ENCODE measurements at regions not wholly inside any gene's neighbourhood (a gene's known extent, or its start where the extent isn't known, plus 50 kb on each side); places are given as distances from the start of the nearest gene placed in this dataset.

- Histone ChIP-seq H2AK5ac (ENCODE audit: low read depth, low read length) (no peak overlapping the region), H3K9me3 (ENCODE audit: insufficient read depth in 2 of 2, low read depth in 1 of 2, low read length in 1 of 2) (no peaks in the 10 kb centered on the region), H3K27ac (ENCODE audit: low read depth, low read length) (no peak overlapping the region), H3K14ac (ENCODE audit: insufficient read length) (no peak overlapping the region), H4K91ac (replicated peaks; ENCODE audit: insufficient read length, low read length) (no peak overlapping the region), H2BK20ac (ENCODE audit: low read length) (no peak overlapping the region), H3K79me1 (ENCODE audit: low read depth, low read length) (no peaks in the 10 kb centered on the region), H3K4ac (replicated peaks; ENCODE audit: insufficient read length, low read depth, low read length) (no peak overlapping the region), H3K18ac (ENCODE audit: extremely low read depth, low read length) (no peak overlapping the region), H3K56ac (replicated peaks; ENCODE audit: insufficient read length, low read depth, low read length) (no peak overlapping the region), H3K4me2 (ENCODE audit: insufficient read depth in 1 of 2, low read depth in 2 of 2, low read length in 2 of 2) (no peak overlapping the region), H4K8ac (ENCODE audit: extremely low read depth, insufficient read depth, low read length) (no peak overlapping the region), H3K4me1 (replicated peaks in 1 of 4; ENCODE audit: control insufficient read depth in 3 of 4, insufficient read depth in 4 of 4, low read length in 3 of 4) (no peaks in the 10 kb centered on the region), H3K27me3 (replicated peaks in 1 of 4; ENCODE audit: control insufficient read depth in 3 of 4, extremely low read depth in 1 of 4, insufficient read depth in 3 of 4, low read length in 3 of 4) (no peaks in the 10 kb centered on the region), H3K4me3 (ENCODE audit: extremely low read depth in 1 of 4, insufficient read depth in 2 of 4, low read depth in 3 of 4, low read length in 4 of 4) (no peak overlapping the region), H4K5ac (ENCODE audit: insufficient read length, low read depth, low read length) (no peak overlapping the region), H4K20me1 (replicated peaks in 1 of 2; ENCODE audit: control insufficient read depth in 1 of 2, insufficient read depth in 2 of 2, low read length in 2 of 2) (no peaks in the 10 kb centered on the region), H3K79me2 (ENCODE audit: control insufficient read depth in 1 of 2, insufficient read depth in 2 of 2, low read length in 2 of 2) (no peaks in the 10 kb centered on the region), H3K9ac (replicated peaks in 1 of 4; ENCODE audit: extremely low read depth in 1 of 4, low read depth in 3 of 4, low read length in 3 of 4) (no peak overlapping the region), H2BK15ac (ENCODE audit: low read length) (no peak overlapping the region), H3K23me2 (ENCODE audit: low read depth, low read length) (no peaks in the 10 kb centered on the region), H3K23ac (ENCODE audit: insufficient read length) (no peak overlapping the region), H2AFZ (ENCODE audit: low read length) (no peak overlapping the region), H2BK5ac (ENCODE audit: low read depth, low read length) (no peak overlapping the region), H3K36me3 (ENCODE audit: control insufficient read depth in 2 of 4, insufficient read depth in 4 of 4, low read length in 3 of 4) (no peaks in the 10 kb centered on the region), H2BK12ac (ENCODE audit: low read depth, low read length) (no peak overlapping the region), H2BK120ac (replicated peaks; ENCODE audit: low read depth, low read length) (no peak overlapping the region)
- WGBS, 2 experiments (ENCODE audit: extremely low coverage in 1 of 2, insufficient coverage in 1 of 2, insufficient read length in 1 of 2, insufficient replicate concordance in 2 of 2, low coverage in 1 of 2, low lambda C conversion rate in 2 of 2, missing lambda C conversion rate in 1 of 2): 85% methylated on average over 2 of the region's 2 CpGs; no CpG with 5 or more reads in 1 of the 2 experiments
- ChIA-PET CTCF (ENCODE audit: partially characterized antibody) (no interaction called here), POLR2A (ENCODE audit: partially characterized antibody) (no interaction called here)
- DNase-seq (ENCODE audit: low read depth in 1 of 2, low spot score in 2 of 2) (no peak), FAIRE-seq (no peak)
- TF ChIP-seq SP1 (IDR thresholded peaks at IDR 0.05; ENCODE audit: low read depth, low read length): no peak
- no peak for TF ChIP-seq CTBP2 (IDR thresholded peaks at IDR 0.05; ENCODE audit: borderline replicate concordance, insufficient read depth, insufficient read length, low read length)
- no peak for TF ChIP-seq CEBPB (IDR thresholded peaks at IDR 0.05; ENCODE audit: low read depth, low read length)
- TF ChIP-seq YY1 (IDR thresholded peaks at IDR 0.05; ENCODE audit: low read depth, low read length): no peak
- TF ChIP-seq TAF7 (optimal IDR thresholded peaks at IDR 0.05; ENCODE audit: borderline replicate concordance, low read depth, low read length): no peak
- TF ChIP-seq CHD2 (IDR thresholded peaks at IDR 0.05; ENCODE audit: low read length): no peak
- no peak for TF ChIP-seq EZH2 (IDR thresholded peaks at IDR 0.05; ENCODE audit: low read depth, low read length, severe bottlenecking)
- TF ChIP-seq CREB1 (IDR thresholded peaks at IDR 0.05): no peak
- no peak for TF ChIP-seq CBX8 (IDR thresholded peaks at IDR 0.05; ENCODE audit: borderline replicate concordance, low read depth, low read length)
- no peak for TF ChIP-seq ZNF274 (IDR thresholded peaks at IDR 0.05; ENCODE audit: borderline replicate concordance, extremely low read depth, low read length)
- no peak for TF ChIP-seq SIRT6 (IDR thresholded peaks at IDR 0.05; ENCODE audit: low read length)
- TF ChIP-seq EP300 (IDR thresholded peaks at IDR 0.05; ENCODE audit: borderline replicate concordance in 1 of 2, low read depth in 2 of 2, low read length in 2 of 2): no peak
- no peak for TF ChIP-seq EGR1 (IDR thresholded peaks at IDR 0.05; ENCODE audit: borderline replicate concordance, low read depth, low read length)
- TF ChIP-seq SP4 (IDR thresholded peaks at IDR 0.05; ENCODE audit: low read length): no peak
- TF ChIP-seq, protein P1, sequence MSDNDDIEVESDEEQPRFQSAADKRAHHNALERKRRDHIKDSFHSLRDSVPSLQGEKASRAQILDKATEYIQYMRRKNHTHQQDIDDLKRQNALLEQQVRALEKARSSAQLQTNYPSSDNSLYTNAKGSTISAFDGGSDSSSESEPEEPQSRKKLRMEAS (IDR thresholded peaks at IDR 0.05): no peak
- no peak for TF ChIP-seq CHD1 (IDR thresholded peaks at IDR 0.05; ENCODE audit: low read depth, low read length)
- no peak for TF ChIP-seq MAFK (IDR thresholded peaks at IDR 0.05; ENCODE audit: low read depth, low read length)
These were observed 307.9 kb downstream of the DMAC1 start for GRCh38 chr9:7491641-7492040.

Data from H1 (cell line).